T-helper 1 cell (primary cell): ENCODE measurements at regions not wholly inside any gene's neighbourhood (a gene's known extent, or its start where the extent isn't known, plus 50 kb on each side); places are given as distances from the start of the nearest gene placed in this dataset.
A peak's percentile ranks its signal among the peaks of the same experiment; 100 is the strongest.
"Not testable (repeated sequence)": the region's sequence is repeated elsewhere in the genome, so short reads cannot be mapped to it uniquely, and the experiment has no call there.

Experiments
- DNase-seq, 5 donors: peaks; one replicate each; pipeline ENCODE4 v3.0.0-alpha.2; 2012 to 2020

DNA sequence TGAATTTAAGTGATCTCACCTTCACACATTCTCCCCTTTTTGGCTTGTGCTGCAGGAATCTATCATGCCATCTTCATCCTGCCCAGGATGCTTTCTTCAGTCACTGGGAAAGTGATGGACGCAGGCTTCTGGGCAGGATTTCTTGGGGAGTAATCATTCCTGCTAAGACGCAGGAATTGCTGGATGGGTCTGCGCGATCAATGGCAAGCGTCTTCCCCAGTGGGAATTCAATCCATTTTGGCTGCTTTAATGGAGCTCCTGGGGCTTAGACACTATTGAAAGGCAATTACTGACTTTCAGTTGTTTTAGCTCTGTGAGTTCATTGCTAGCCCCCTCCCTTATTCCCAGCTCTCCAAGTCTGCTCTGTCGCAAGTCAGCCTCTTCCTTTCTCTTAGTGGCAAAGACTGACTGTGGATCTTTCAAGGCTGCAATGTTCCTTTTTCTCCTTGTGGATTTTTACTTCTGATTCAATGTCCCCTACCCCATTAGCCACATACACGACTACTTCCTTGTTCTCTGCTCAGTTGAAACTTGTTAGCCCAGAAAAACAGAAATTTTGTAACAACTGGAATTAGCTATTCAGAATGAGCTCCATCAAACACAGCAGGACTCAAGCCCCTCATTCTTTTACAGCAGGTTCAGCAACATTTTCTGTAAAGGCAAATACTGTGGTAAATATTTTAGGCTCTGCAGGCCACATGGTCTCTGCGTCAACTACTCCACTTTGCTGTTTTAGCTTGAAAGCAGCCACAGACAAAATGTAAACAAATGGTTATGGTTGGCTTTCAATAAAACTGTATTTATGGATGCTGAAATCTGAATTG, 154.9 kb downstream of the ASB9 start:
- no peak for DNase-seq

DNA sequence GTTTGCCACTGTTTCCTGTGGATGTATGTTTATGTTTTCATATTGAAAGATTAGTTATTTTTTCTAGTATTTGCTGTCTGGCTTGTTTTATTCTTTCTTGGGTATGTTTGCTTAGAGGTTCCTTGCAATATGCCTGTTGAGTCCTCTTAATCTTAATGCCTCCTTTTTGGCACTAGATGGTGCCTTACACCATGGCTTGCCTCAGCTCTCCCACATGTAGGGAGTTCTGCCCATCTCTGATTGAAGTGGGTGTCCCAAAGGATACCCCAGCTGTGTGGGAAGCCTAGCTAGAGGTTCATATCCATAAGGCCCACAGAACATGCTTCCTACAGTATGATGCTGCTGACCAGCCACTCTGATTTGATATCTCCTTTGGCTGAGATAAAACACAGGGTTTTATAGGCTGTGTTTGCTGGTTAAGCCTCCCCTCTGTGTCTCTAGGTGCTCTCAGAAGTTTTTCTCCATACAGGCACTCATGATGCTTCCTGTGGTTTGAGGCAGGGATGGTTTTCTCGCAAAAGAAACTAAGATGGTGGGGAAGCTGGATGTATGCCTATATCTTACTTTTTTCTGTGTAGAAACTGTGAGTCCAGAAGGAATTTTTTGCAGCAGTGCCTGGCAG, 162.4 kb downstream of the ASB9 start:
- peak in 1 of 5 donors; percentile 6 for DNase-seq

DNA sequence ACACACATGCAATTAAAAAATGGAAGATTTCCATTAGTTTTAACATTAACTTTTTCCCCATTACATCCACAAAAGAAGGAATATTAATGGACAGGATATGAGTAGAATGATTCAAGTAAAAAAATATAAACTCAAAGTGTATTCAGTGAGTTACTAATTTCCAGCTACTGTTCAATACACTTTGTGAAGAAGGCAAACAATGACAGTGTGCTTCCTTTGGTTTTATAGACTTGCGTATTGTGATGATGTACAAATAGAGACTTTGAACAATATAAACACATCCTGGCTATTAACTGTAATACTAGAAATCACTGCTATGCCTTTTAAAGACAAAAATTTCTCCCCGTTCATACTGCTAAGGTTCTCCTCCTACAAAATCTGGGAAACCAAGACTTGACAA, 171.4 kb downstream of the ASB9 start:
- no peak for DNase-seq

DNA sequence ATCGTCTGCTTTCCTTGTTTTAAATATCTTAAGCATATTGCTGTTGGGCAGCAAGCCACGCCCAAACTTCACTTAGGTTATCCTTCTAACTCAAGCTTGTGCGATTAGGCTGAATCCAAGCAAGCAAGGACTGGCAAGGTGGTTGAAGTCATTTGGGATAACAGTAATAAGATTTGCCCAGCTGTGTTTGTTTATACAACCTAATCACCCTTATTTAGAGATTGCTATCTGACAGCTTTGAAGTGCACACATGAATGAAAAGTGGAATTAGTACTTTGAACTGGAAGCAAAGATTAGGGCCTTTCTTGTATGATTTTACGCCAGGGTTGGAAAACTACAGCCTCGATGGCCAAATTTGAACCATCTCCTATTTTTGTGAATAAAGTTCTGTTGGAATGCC, 182.1 kb downstream of the ASB9 start:
- no peak for DNase-seq

DNA sequence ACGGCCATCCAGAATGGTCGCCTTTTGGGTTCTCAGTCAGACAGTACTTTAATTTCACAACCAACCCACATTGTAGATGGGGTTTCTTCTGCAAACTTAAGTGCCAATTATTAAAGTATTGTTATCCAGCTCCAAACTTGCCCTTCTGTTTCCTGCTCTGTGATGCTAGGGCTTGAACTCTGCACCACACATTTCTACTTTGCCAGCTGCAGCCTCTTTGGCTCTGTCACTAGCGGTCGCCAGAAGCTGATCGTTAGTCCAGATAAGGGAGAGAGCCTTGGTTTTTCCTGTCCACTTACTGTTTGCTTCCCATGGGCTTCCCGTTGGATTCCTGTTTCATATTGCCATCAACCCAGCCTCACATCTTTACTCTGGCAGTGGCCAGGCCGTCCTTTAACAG, 196.6 kb downstream of the ASB9 start:
- no peak for DNase-seq

DNA sequence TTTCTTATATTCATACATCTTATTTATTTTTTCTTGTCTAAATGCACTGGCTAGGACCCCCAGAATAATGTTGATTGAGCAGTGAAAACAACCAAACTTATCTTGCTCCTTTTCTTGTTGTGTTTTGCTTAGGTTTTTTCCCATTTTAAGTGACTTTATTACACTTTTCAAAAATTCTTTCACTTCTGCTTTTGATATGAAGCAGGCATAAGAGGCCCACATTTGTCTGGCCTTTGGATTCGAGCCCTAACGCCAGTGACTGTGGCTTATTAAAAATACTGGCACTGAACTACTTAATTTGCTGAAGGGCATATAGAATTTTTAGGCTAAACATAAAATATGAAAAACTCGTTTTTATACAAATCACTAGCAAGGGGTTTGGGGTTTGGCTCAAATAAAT, 197.0 kb downstream of the ASB9 start:
- DNase-seq = no peak

DNA sequence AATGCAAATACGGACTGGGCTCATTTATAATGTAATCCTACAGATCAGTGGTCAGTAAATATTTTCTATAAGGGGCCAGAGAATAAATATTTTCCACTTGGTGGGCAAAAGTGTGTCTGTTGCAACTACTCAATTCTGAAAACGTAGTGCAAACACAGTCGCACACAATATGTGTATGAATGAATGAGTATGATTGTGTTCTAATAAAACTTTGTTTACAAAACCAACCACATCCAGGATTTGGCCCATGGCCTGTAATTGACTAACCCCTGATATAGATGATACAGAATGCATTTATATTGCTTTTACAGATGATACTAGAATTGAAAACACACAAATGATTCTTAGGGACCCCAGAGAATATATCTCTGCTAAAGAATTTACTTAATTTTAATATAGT, 197.6 kb downstream of the ASB9 start:
- DNase-seq = no peak

DNA sequence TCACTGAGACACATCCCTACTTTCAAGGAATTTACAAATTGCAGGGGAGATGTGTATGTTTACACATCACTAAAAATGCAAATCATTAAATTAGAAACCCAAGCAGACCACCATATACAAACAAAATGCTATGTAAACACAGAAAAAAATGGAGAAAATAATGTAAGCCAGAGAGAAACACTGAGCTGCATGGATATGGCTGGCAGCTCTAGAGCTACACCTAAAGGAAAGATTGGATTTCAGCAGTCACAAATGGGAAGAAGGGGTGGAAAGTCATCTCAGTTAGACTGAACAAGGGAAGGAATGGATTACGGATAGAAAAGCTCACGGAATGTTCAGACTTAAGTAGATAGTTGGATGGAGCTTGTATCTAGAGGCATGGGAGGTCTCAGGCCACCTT, 186.3 kb downstream of the MOSPD2 start:
- DNase-seq = no peak

DNA sequence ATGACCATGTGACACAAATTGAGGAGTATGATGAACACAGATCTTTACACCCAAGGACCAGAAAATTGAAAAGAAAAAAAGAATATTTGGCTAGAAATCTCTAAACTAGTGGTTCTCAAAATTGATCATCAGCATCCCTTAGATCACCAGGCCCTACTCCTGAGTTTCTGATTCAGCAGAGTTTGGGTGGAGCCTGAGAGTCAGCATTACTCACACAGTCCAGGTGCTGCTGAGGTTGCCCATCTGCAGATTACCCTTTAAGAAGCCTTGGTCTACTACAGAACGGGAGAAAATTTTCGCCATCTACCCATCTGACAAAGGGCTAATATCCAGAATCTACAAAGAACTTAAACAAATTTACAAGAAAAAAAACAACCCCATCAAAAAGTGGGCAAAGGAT, 182.8 kb downstream of the MOSPD2 start:
- DNase-seq = no peak

DNA sequence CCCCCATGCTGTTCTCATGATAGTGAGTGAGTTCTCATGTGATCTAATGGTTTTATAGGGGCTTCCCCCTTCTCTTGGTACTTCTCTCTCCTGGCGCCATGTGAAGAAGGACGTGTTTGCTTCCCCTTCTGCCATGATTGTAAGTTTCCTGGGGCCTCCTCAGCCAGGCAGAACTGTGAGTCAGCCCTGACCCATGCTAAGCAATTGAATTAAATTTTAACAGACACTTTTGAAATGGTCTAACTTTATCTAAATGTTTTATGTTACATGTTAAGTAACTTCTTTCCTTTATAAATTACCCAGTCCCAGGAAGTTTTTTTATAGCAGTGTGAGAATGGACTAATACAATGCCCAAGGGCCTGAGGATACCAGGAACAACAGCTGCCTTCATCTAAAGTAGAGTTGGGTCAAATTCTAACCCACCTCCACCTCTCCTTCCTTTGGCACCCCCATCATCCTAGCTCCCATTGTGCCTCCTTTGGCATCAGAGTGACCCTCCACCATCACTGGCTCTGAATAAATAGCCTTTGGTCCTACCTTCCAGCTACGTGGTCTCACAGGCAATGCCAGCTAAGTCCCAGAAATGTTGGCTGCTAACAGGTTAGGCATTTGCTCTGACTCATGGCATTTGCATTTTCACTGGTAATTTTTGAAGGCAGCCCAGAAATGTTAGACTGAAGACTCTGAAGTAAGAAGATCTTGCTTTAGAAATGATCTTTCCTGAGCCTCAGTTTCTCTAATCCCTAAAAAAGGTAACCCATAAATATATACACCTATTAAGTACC, 182.1 kb downstream of the MOSPD2 start:
- DNase-seq = no peak

DNA sequence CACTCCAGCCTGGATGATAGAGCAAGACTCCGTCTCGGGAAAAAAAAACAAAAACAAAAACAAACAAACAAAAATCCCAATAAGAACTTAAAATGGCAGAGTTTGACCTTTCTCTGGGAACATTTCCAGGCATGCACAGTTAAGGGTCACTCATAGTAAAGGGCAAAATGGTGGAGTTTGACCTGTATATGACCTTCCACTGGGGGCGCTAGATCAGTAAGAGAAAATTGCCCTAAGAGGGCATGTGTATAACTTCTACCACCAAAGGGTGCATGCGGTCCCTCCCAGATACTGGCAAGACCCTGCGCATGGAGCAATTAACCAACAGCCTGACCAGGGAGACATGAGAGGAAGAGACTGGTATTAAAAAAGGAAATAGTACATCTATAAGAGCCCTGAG, 177.2 kb downstream of the MOSPD2 start:
- DNase-seq = no peak

DNA sequence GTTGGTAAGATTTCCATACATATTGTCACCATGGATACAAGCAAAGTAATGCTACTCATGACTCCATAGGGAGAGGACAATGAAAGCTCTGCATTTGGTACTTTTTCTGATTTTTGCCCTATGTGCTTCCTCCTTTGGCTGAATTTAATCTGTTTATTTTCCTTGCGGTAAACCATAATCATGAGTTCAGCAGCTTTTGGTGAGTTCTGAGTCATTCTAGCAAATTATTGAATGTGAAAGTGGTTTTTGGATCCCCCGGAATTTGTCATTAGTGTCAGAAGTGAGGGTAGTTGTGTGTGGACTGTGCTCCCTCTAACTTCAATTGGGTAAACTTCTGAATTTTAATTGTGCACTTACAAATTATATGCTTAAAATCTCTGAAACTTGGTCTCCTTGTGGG, 170.3 kb downstream of the MOSPD2 start:
- DNase-seq = peak in 1 of 5 donors; percentile 43

DNA sequence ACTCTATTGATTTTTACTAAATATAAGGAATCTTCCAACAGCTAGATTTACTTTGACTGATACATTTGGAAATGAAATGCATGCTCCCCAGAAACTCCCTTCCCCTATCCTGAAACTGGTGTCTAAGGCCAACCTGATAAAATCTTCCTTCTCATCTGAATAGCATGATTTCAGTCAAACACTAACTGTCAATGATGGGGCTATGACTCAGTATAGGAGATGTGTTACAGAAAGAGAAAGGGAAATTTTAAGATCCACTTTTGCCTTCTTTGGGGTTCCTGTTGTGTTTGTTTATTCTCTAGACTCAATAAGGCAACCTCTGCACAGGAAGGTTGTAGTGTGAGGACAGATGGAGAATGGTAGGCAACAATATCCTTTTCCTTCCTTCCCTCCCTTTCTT, 160.7 kb downstream of the MOSPD2 start:
- DNase-seq = peak in 1 of 5 donors; percentile 31

DNA sequence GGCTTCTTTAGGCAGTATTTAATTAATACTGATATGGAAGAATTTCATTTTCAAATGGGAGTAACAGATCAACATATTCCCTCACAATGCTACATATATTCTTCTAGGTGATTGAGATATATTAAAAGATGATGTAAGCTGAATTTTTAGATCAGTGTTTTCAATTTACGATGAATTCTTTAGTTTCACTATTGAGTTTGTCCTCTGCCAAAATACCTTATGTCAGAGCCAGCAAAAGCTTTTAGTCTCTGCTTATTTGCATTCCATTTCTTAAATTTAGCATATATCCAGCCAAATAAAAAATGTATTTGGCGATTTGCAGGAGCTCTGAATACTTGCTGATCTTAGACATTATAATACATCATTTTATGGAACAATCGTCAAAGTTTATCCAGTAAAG, 144.3 kb downstream of the MOSPD2 start:
- no peak for DNase-seq

DNA sequence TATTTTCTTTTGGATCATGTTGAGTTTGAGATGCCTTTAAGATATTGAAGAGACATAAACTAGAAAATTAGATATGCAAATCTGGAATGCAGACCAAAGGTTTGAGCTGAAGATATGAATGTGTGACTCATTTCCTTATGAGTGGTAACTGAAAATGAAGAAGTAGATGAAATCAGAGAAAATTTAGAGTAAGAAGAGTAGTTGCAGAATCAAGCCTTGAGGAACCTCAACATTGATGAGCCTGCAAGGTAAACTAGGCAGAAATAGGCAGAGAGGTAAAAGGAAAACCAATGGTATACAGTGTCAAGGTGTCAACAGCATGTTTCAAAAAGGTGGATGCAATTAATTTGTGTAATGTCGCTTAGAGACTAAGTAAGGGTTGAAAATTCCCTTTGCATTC, 142.8 kb downstream of the MOSPD2 start:
- no peak for DNase-seq

DNA sequence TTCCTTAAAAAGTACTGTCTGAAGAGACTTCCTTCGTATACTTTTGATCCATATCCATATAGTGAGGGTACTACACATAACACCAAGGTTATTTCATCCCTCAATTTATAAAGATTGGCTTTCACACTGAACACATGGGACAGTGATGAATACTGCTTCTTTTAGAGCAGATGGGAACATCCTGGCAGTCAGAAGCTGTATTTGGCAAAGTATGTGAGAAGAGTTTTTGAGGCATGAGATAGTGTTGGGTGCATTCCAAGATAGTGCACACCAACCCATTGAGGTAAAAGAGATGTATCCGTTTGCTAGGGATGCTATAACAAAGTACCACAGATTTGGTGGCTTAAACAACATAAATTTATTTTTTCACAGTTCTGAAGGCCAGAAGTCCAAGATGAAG, 141.1 kb downstream of the MOSPD2 start:
- no peak for DNase-seq

DNA sequence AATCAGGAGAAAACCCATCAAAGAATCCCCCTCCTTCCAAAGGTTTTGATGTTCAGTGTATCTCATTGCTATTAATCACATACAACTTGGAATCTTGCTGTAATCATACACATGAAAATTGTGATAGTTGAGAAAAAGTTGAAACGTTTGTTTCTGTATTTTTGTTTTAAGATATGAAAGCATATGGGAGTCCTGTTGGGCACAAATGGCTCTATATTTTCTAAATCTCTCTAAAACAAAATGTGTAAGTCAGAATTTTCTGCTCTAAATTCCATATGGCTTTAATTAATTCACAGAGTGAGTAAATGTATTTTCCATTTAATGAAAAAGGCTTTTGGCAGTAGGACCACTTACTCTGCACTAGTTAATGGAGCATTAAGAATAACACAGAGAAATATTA, 140.2 kb downstream of the MOSPD2 start:
- DNase-seq = no peak

DNA sequence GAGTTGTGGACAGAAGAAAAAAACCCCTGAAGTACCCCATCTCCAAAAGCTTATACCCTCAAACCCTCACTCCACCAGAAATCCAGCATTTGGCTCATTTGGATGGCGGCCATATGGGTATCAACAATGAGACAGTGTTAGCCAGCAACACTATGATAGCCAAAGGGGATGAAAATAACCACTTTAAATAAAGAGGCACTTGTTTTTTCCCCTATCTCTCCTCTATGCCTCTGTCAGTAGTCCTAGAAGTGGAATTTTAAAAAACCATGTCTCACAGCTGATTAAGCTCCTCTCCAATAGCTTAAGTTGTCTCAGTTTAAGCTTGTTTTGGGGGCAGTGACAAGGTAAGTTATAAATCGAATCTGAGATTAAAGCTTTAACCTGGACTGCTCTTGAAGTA, 124.0 kb downstream of the MOSPD2 start:
- no peak for DNase-seq

DNA sequence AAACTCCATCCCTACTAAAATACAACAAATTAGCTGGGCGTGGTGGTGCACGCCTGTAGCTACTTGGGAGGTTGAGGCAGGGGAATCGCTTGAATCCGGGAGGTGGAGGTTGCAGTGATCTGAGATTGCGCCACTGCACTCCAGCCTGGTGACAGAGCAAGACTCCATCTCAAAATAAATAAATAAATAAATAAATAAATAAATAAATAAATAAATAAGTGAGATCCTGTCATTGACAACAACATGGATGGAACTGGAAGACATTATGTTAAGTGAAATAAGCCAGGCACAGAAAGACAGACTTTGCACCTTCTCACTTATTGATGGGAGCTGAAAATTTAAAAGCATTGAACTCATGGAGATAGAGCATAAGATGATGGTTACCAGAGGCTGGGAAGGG, 111.2 kb downstream of the MOSPD2 start:
- DNase-seq = not testable (repeated sequence)
